ENCODE measurements at regions not wholly inside any gene's neighbourhood (a gene's known extent, or its start where the extent isn't known, plus 50 kb on each side); places are given as distances from the start of the nearest gene placed in this dataset.

GRCh38 chr16:5704271-5704670 is 606.7 kb upstream of the EEF2KMT start:
- no peaks in the 10 kb centered on the region for H3K27me3 ChIP-seq (ENCODE audit: insufficient read depth, poor library complexity, severe bottlenecking)
- TF ChIP-seq, protein P1, sequence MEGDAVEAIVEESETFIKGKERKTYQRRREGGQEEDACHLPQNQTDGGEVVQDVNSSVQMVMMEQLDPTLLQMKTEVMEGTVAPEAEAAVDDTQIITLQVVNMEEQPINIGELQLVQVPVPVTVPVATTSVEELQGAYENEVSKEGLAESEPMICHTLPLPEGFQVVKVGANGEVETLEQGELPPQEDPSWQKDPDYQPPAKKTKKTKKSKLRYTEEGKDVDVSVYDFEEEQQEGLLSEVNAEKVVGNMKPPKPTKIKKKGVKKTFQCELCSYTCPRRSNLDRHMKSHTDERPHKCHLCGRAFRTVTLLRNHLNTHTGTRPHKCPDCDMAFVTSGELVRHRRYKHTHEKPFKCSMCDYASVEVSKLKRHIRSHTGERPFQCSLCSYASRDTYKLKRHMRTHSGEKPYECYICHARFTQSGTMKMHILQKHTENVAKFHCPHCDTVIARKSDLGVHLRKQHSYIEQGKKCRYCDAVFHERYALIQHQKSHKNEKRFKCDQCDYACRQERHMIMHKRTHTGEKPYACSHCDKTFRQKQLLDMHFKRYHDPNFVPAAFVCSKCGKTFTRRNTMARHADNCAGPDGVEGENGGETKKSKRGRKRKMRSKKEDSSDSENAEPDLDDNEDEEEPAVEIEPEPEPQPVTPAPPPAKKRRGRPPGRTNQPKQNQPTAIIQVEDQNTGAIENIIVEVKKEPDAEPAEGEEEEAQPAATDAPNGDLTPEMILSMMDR (IDR thresholded peaks at IDR 0.05; ENCODE audit: poor library complexity, severe bottlenecking), result no peak
- H3K9me3 ChIP-seq (ENCODE audit: severe bottlenecking), result no peaks in the 10 kb centered on the region
- H3K27ac ChIP-seq (ENCODE audit: poor library complexity, severe bottlenecking), result no peak overlapping the region
- DNase-seq (ENCODE audit: low spot score), result no peak
- ATAC-seq (ENCODE audit: low read depth), result no peak
- H3K4me3 ChIP-seq (ENCODE audit: severe bottlenecking), result no peak overlapping the region
- H3K4me1 ChIP-seq (ENCODE audit: insufficient read depth, poor library complexity, severe bottlenecking), result no peaks in the 10 kb centered on the region
- H3K36me3 ChIP-seq (ENCODE audit: low read depth), result no peaks in the 10 kb centered on the region

- no peaks in the 10 kb centered on the region for H3K9me3 ChIP-seq (ENCODE audit: severe bottlenecking)
- H3K4me1 ChIP-seq (ENCODE audit: insufficient read depth, poor library complexity, severe bottlenecking), result no peaks in the 10 kb centered on the region
- no peaks in the 10 kb centered on the region for H3K27me3 ChIP-seq (ENCODE audit: insufficient read depth, poor library complexity, severe bottlenecking)
- ATAC-seq (ENCODE audit: low read depth) (no peak), DNase-seq (ENCODE audit: low spot score) (no peak)
- no peak overlapping the region for H3K27ac ChIP-seq (ENCODE audit: poor library complexity, severe bottlenecking)
- TF ChIP-seq, protein P1 (IDR thresholded peaks at IDR 0.05; ENCODE audit: poor library complexity, severe bottlenecking), result no peak
- H3K36me3 ChIP-seq (ENCODE audit: low read depth), result no peaks in the 10 kb centered on the region
- no peak overlapping the region for H3K4me3 ChIP-seq (ENCODE audit: severe bottlenecking)
Observed at GRCh38 chr16:5693426-5693825, 595.8 kb upstream of the EEF2KMT start.

GRCh38 chr16:5681966-5682365 is 584.4 kb upstream of the EEF2KMT start:
- Histone ChIP-seq H3K27ac (ENCODE audit: poor library complexity, severe bottlenecking) (no peak overlapping the region), H3K36me3 (ENCODE audit: low read depth) (no peaks in the 10 kb centered on the region), H3K4me1 (ENCODE audit: insufficient read depth, poor library complexity, severe bottlenecking) (no peaks in the 10 kb centered on the region), H3K4me3 (ENCODE audit: severe bottlenecking) (no peak overlapping the region), H3K27me3 (ENCODE audit: insufficient read depth, poor library complexity, severe bottlenecking) (no peaks in the 10 kb centered on the region), H3K9me3 (ENCODE audit: severe bottlenecking) (no peaks in the 10 kb centered on the region)
- ATAC-seq (ENCODE audit: low read depth), result no peak
- DNase-seq (ENCODE audit: low spot score), result no peak
- TF ChIP-seq, protein P1 (IDR thresholded peaks at IDR 0.05; ENCODE audit: poor library complexity, severe bottlenecking), result no peak

DNA sequence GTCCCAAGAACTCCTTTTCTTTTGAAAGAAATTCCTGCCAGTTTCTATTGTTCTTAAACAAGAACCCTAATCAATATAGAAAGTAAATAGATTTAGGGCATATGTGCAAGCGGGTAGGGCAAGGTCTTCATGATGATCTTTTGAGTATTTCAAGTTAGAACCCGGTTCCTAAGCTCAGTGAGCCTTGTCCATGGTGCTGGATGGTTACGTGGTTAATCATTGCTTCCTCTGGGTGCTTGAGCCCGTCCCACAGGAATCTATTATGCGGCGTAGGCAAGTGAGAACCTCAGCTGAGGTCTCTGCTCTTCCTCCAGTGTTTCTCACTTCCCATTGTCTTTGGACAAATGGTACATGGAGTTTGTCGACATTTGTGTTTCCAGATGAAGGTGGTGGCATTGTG is 580.8 kb upstream of the EEF2KMT start:
- TF ChIP-seq, protein P1 (IDR thresholded peaks at IDR 0.05; ENCODE audit: poor library complexity, severe bottlenecking), result no peak
- no peak overlapping the region for H3K4me3 ChIP-seq (ENCODE audit: severe bottlenecking)
- no peaks in the 10 kb centered on the region for H3K36me3 ChIP-seq (ENCODE audit: low read depth)
- H3K27me3 ChIP-seq (ENCODE audit: insufficient read depth, poor library complexity, severe bottlenecking), result no peaks in the 10 kb centered on the region
- H3K27ac ChIP-seq (ENCODE audit: poor library complexity, severe bottlenecking), result no peak overlapping the region
- H3K9me3 ChIP-seq (ENCODE audit: severe bottlenecking), result no peaks in the 10 kb centered on the region
- ATAC-seq (ENCODE audit: low read depth) (no peak), DNase-seq (ENCODE audit: low spot score) (no peak)
- H3K4me1 ChIP-seq (ENCODE audit: insufficient read depth, poor library complexity, severe bottlenecking), result no peaks in the 10 kb centered on the region

DNA sequence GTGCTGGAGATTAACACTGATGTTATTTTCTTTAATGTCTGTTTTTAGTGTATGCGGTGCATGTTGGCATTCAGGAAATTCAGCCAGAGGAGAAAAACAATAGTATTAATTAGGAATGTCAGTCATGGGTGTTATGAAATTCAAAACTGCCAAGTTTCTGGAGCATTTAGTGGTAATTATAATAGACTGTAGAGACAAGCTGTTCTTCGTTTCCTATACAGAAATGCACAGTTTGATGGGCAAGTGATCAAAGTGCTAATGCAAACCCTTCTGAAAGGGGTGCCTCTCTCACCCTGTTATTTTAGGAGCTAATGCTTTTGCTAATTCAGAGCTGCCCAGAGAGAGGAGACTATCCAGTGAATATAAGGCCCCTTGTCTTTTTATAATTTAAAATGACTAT is 573.8 kb upstream of the EEF2KMT start:
- no peak overlapping the region for H3K27ac ChIP-seq (ENCODE audit: poor library complexity, severe bottlenecking)
- H3K9me3 ChIP-seq (ENCODE audit: severe bottlenecking), result no peaks in the 10 kb centered on the region
- H3K27me3 ChIP-seq (ENCODE audit: insufficient read depth, poor library complexity, severe bottlenecking), result no peaks in the 10 kb centered on the region
- DNase-seq (ENCODE audit: low spot score) (no peak), ATAC-seq (ENCODE audit: low read depth) (no peak)
- H3K36me3 ChIP-seq (ENCODE audit: low read depth), result no peaks in the 10 kb centered on the region
- no peak overlapping the region for H3K4me3 ChIP-seq (ENCODE audit: severe bottlenecking)
- TF ChIP-seq, protein P1 (IDR thresholded peaks at IDR 0.05; ENCODE audit: poor library complexity, severe bottlenecking), result no peak
- H3K4me1 ChIP-seq (ENCODE audit: insufficient read depth, poor library complexity, severe bottlenecking), result no peaks in the 10 kb centered on the region
